Breast epithelium (tissue), 4 donors: ENCODE measurements at regions not wholly inside any gene's neighbourhood (a gene's known extent, or its start where the extent isn't known, plus 50 kb on each side); places are given as distances from the start of the nearest gene placed in this dataset.

Experiments used
- DNase-seq, 2 donors: peaks; one replicate each; pipeline ENCODE4 v3.0.0-alpha.2; 2019; ENCODE audit warnings: low spot score in 2 of 2
- H3K27ac ChIP-seq, 2 donors: fragments of 200-600 bp; sonication (generic) in 1 of 2; one replicate each; pipeline ENCODE4 v1.5.1; 2016 to 2019; ENCODE audit warnings: mild to moderate bottlenecking in 1 of 2
- H3K27me3 ChIP-seq, 2 donors: fragments of 200-600 bp; sonication (generic) in 1 of 2; one replicate each; pipeline versions ENCODE4 v1.5.1 to v1.6.0; 2017 to 2019; ENCODE audit warnings: control low read depth in 1 of 2, mild to moderate bottlenecking in 1 of 2
- H3K36me3 ChIP-seq: fragments of 200-600 bp; one replicate; pipeline ENCODE4 v1.5.1; 2019
- H3K4me1 ChIP-seq, 2 donors: fragments of 200-600 bp; sonication (generic); one replicate each; pipeline ENCODE4 v1.5.1; 2016 to 2019; ENCODE audit warnings: control low read depth in 1 of 2
- H3K4me3 ChIP-seq, 3 donors: fragments of 200-600 bp; sonication (generic); 1 replicate in 2 of 3; 2 replicates in 1 of 3; pipeline ENCODE4 v1.5.1; 2016 to 2019; ENCODE audit warnings: mild to moderate bottlenecking in 3 of 3, moderate library complexity in 2 of 3
- H3K9me3 ChIP-seq, 2 donors: fragments of 200-600 bp; sonication (generic) in 1 of 2; one replicate each; pipeline ENCODE4 v1.5.1; 2016 to 2019; ENCODE audit warnings: control low read depth in 1 of 2
- CTCF ChIP-seq, 3 donors: fragments of 450-650 bp; IDR thresholded peaks; one replicate each; pipeline ENCODE4 v1.5.1; 2016 to 2017; ENCODE audit warnings: antibody characterized with exemption in 3 of 3, mild to moderate bottlenecking in 3 of 3, moderate library complexity in 3 of 3
- POLR2A ChIP-seq: fragments of 450-650 bp; IDR thresholded peaks from one replicate; pipeline ENCODE4 v1.6.1; 2016; ENCODE audit warnings: antibody characterized with exemption, mild to moderate bottlenecking, moderate library complexity
- POLR2AphosphoS5 ChIP-seq, 3 donors: sonication (generic); formaldehyde crosslinking; IDR thresholded peaks; one replicate each; pipeline ENCODE4 v1.6.1; 2017; ENCODE audit warnings: antibody characterized with exemption in 3 of 3
- intact Hi-C: fragments of 100-400 bp; cut with DNase I; formaldehyde crosslinking; loops from one replicate; pipeline ENCODE4 v1.15.1; 2023; ENCODE audit warnings: low total_unique reads

DNA sequence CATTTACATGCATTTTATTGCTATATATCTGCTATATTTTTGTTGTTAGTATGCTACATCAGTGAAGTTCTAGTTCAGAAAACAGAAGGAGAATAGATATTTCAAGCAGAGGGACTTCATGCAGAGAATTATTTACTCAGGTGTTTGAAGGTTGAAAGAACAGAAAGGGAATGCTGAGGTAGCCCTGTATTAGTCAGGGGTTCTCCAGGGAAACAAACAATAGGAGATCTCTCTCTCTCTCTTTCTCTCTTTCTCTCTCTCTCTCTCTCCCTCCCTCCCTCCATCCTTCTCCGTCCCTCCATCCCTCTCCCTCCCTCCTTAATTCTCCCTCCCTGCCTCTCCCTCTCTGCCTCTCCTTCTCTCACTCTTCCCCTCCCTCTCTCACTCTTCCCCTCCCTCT is 114.3 kb upstream of the TDRD3 start:
- intact Hi-C loops: no loop called here
- no peaks in the 10 kb centered on the region for H3K36me3 ChIP-seq

GRCh38 chr13:60286707-60287106 is 110.3 kb upstream of the TDRD3 start:
- H3K36me3 ChIP-seq: no peaks in the 10 kb centered on the region
- no peak overlapping the region for H3K4me3 ChIP-seq
- H3K27ac ChIP-seq: no peak overlapping the region
- no peaks in the 10 kb centered on the region for H3K27me3 ChIP-seq
- intact Hi-C loops: no loop called here
- no peak for DNase-seq
- no peaks in the 10 kb centered on the region for H3K4me1 ChIP-seq
- H3K9me3 ChIP-seq: no peaks in the 10 kb centered on the region
- TF ChIP-seq POLR2AphosphoS5 (IDR thresholded peaks at IDR 0.05) (no peak), CTCF (IDR thresholded peaks at IDR 0.05) (no peak), POLR2A (no peak)

More for the DNA sequence above, 114.3 kb upstream of the TDRD3 start:
- H3K4me3 ChIP-seq: no peak overlapping the region
- no peaks in the 10 kb centered on the region for H3K9me3 ChIP-seq
- no peak for TF ChIP-seq POLR2AphosphoS5 (IDR thresholded peaks at IDR 0.05)
- TF ChIP-seq POLR2A: no peak
- TF ChIP-seq CTCF (IDR thresholded peaks at IDR 0.05): no peak
- H3K27me3 ChIP-seq: no peaks in the 10 kb centered on the region
- H3K27ac ChIP-seq: no peak overlapping the region
- no peaks in the 10 kb centered on the region for H3K4me1 ChIP-seq
- DNase-seq: no peak

- Histone ChIP-seq H3K9me3 (no peaks in the 10 kb centered on the region), H3K27me3 (no peaks in the 10 kb centered on the region), H3K4me1 (no peaks in the 10 kb centered on the region), H3K27ac (no peak overlapping the region), H3K36me3 (no peaks in the 10 kb centered on the region), H3K4me3 (no peak overlapping the region)
- DNase-seq: no peak
- intact Hi-C loops: no loop called here
- TF ChIP-seq POLR2AphosphoS5 (IDR thresholded peaks at IDR 0.05) (no peak), POLR2A (no peak), CTCF (IDR thresholded peaks at IDR 0.05) (no peak)
Observed at GRCh38 chr13:60288569-60288968, 108.5 kb upstream of the TDRD3 start.

GRCh38 chr13:60303166-60303565 is 93.9 kb upstream of the TDRD3 start:
- TF ChIP-seq POLR2AphosphoS5 (IDR thresholded peaks at IDR 0.05) (no peak), CTCF (IDR thresholded peaks at IDR 0.05) (no peak), POLR2A (no peak)
- Histone ChIP-seq H3K36me3 (no peaks in the 10 kb centered on the region), H3K4me3 (no peak overlapping the region), H3K27me3 (no peaks in the 10 kb centered on the region), H3K9me3 (no peaks in the 10 kb centered on the region), H3K27ac (no peak overlapping the region), H3K4me1 (no peaks in the 10 kb centered on the region)
- DNase-seq: no peak
- intact Hi-C loops: no loop called here

DNA sequence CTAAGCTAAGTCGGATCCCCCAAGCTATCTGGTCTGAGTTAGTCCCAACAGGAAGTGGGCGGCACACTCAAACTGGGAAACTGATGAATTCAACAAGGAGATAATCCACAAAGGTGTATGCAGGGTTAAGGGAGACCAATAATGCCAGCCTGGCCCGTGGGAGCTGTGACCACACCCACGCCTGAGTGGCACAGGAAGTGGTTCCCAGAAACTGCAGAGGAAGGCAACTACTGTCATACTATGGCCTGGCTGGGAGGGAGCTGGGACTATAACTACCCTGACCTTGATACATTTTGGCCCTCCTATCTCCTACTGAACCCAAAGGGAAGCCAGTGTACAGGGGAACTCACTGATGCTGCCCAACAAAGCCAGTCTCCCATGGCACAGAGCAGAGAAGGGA is 85.5 kb upstream of the TDRD3 start:
- Histone ChIP-seq H3K27me3 (no peaks in the 10 kb centered on the region), H3K4me3 (no peak overlapping the region), H3K27ac (no peak overlapping the region), H3K9me3 (no peaks in the 10 kb centered on the region), H3K36me3 (no peaks in the 10 kb centered on the region), H3K4me1 (no peaks in the 10 kb centered on the region)
- TF ChIP-seq CTCF (IDR thresholded peaks at IDR 0.05): no peak
- no peak for TF ChIP-seq POLR2A
- TF ChIP-seq POLR2AphosphoS5 (IDR thresholded peaks at IDR 0.05): no peak
- intact Hi-C loops: no loop called here
- DNase-seq: no peak
